ENCODE measurements at regions not wholly inside any gene's neighbourhood (a gene's known extent, or its start where the extent isn't known, plus 50 kb on each side); places are given as distances from the start of the nearest gene placed in this dataset.

DNA sequence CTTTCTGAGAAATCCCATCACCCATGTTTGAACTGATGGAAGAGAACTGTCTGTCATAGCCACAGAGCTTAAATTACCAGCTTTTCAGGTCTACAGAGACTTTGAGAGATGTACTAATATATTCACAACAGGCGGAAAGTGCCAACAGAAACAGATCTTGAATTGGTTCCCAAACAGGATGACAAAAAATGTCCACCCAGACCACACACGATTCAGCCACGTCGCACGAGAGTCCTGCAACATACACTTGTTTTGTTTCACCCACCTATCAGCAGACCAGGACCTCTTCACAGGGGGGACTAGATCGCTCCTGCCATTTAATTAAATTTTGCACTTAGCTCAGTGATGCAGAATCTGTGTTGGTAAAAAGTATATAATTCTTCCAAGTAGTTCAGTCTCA is 187.1 kb upstream of the CEP162 start:
- no peak for DNase-seq

DNA sequence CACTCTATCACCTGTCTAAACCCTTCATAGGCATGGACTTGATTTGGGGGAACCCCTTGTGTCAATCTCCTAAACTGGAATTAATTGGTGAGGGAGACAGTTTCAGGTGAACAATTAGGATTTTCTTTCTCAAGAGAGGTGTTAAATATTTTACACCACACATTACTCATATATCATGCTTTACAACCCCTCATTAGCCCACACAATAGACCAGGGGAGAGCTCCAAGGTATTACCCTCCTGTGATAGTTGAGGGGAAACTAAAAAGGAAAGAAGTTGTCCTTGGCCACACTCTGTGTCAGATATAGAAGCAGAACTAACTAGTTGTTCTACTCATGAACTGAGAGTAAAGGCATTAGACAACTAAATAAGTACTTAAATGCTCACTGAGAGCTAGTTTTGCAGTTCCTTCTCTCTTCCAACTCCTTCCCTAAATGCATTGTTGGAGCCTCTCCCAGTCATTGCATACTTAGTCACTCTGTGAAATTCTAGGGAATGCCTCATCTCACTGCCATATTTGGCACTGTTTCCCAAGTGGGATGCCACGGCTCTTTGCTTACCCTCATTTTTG is 183.7 kb upstream of the CEP162 start:
- DNase-seq: no peak

DNA sequence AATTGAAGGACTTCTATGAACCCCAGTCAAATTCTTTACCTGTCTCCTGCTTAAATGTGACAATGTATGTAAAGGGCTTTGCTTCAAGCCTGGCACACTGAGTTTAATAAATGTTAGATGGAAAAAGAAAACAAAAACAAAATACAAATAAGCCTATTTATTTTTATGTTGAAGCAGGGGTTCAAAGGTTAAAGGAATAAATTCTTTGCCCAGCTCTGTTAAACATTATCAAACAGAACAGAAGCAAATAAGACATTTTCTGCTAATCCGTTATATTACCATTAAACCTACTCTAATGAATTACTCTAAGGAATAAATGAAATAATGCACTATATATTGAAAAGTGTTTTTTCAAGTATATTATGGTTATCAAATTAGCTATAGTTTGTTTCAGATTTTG is 182.5 kb upstream of the CEP162 start:
- DNase-seq: no peak

DNA sequence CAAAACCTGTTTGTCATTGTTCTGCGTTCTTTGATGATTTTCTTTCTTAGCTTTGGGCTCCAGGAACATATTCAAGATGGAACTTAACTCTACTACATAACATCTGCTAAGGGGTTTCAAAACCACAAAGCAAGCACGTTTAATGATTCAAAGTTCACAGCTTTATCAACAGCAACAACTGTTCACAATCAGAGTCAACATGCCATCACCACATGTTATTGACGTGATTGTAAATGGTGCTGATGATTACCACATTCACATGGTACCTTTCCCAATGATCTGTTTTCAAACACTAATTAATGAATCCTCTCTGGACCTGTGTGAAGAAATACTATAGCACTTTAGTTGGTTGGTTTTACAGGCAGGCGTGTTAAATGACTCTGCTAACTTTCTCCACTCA is 180.6 kb upstream of the CEP162 start:
- no peak for DNase-seq

DNA sequence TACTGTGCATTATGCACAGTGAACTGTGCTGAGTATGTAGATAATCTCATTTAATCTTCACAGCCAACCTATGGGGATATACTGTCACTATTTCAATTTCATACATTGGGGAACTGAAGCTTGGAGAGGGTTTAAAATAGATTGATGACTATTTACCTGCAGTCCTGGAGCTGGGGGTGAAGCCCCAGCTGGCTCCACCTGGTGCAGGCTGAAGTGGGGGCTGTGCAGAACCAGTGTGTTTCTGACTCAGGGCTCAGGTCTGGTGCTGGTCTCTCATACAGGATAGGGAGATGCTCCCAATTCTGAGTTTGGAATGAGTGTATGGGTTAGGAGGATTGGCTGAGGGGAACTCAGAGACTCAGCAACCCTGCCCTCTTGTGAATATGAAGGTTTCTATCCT is 176.1 kb upstream of the CEP162 start:
- no peak for DNase-seq

DNA sequence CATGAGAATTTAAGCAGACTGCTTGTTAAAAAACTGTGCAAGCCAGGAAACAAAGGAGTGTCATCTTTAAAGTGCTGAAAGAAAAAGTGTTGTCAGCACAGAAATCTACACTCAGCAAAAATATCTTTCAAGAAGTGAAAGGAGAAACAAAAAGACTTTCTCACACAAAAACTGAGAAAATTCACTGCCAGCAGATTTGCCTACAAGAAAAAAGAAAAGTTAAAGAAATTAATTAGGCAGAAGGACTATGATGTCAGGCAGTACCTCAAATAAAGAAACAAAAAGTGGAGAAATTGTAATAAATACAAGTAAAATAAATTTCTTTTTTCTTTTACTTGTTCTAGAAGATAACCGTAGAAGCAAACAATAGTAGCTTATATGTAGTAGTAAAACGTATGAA is 171.6 kb upstream of the CEP162 start:
- DNase-seq: no peak

DNA sequence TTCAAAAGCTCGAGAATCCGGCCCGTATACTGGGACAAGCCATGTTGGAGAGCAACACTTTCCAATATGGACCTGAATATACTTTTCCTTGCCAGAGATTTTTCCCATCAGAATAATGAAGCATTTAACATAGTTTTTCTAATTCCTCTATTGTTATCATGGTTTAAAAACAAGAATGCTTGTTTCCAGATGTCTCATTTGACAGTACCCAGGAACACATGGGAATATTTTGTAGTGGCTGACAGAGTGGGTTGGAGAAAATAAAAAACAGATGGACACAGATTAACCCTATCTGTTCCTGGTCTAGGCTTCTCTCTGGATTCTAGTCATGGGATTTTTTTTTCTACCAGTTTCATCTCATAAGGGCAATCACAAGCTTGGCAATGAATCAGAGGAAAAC is 164.8 kb upstream of the CEP162 start:
- no peak for DNase-seq

DNA sequence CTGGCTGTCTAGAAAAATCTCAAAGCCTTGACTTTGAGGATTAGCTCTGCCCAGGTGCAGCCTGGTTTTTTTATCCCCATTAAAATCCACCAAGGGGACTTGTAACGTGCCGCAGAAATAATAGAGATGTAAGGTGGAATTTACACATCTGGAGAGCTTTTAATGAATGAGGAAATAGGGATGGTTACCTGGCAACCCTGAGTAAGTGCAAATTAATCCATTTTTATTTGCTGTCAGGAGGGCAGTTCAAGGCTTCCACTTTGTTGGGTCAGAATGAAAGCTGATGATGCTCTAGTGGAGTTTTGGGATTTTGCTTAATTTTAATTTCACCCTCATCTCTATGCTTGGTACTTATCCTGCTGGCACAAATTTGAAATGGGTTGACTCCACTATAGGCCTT is 163.4 kb upstream of the CEP162 start:
- no peak for DNase-seq

DNA sequence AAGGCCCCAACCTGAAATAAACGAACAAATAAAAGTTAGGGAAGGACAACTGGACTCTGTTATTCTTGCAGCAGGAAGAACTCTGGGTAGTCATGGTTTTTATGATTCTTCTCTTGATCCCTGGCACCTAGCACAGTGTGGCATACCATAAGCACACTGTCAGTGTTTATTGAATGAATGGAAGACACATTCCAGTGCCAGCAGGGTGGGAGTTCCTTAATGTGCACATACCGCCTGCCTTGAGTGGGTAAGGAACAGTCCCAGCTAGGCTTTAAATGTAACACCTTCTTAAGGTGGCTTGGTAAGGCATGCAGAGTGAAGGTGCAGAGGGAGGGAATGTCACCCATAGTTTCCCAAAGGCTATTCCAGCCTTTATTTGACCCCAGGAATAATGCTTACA is 162.9 kb upstream of the CEP162 start:
- no peak for DNase-seq

DNA sequence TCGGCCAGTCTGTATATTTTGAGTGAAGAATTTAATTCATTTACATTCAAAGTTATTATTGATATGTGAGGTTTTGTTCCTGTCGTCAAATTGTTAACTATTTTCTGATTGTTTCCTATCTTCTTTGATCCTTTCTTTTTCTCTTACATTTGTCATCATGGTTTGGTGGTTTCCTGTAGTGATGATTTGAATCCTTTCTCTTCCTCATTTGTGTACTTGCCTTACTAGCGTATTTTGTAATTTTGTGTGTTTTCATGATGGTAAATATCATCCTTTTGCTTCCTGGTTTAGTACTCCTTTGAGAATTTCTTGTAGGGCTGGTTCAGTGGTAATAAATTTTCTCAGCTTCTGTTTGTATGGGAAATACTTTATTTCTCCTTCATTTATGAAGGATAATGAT is 151.7 kb upstream of the CEP162 start:
- DNase-seq: no peak

DNA sequence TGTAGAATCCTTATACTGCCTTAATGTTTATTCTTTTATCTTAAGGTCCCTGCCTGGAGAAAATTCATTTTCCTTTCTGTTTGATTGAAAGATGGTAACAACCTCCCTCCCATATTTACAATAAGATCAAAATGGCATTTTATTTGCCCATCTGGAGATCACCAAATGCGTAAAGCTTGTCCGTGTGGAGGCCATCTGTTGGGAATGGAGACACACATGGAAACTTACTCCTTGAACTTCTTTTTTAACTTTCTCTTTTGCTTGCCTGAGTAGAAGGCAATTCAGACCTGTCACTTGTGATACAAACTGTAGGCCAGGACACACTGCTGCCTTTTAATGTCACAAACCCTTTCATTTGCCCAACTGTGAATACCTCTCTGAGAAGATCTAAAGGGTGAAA is 144.8 kb upstream of the CEP162 start:
- no peak for DNase-seq

DNA sequence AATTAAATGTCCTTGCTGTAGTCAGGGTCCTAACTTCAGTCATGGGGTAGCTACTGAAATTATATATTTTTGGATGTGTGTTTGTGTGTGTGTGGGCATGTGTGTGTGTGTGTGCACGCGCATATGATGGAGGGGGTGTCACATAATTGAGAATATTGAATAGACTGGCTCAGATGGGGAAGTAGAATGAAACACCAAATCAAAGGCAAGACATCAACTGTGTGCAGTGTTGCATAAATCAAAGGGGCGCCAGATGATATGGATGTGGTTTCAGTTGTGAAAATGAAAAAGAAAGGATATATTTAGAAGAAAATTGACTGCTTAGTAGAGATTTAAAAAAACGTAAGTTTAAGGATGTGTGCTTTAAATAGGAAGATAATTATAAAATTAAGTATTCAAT is 144.2 kb upstream of the CEP162 start:
- DNase-seq: no peak

DNA sequence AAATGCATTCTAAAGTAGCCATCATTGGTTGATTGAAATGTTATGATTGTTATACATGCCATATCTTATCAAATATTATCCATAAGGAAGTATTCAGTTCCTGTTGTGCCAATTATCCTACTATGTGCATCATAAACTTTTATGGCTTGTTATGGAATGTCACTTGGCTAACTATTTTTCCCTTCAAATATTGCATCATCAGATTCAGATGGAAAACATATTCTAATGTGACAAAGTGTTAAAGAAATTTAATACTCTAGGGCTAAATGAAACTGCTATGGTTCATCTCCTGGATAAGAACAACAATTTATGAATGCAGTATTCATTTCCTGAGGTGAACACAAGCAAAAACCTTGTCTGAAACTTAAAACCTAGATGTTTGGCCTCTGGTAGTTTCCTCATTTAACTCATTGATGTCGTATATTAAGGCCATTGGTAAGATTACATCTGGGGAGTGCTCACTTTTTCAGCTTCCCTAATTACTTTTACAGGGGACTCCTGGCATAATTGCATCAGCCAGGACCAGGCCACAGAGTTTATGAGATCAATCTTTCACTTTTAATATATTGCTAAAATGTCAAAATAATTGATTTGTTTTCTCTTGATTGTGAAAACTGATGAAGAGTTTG is 134.9 kb upstream of the CEP162 start:
- DNase-seq: no peak

DNA sequence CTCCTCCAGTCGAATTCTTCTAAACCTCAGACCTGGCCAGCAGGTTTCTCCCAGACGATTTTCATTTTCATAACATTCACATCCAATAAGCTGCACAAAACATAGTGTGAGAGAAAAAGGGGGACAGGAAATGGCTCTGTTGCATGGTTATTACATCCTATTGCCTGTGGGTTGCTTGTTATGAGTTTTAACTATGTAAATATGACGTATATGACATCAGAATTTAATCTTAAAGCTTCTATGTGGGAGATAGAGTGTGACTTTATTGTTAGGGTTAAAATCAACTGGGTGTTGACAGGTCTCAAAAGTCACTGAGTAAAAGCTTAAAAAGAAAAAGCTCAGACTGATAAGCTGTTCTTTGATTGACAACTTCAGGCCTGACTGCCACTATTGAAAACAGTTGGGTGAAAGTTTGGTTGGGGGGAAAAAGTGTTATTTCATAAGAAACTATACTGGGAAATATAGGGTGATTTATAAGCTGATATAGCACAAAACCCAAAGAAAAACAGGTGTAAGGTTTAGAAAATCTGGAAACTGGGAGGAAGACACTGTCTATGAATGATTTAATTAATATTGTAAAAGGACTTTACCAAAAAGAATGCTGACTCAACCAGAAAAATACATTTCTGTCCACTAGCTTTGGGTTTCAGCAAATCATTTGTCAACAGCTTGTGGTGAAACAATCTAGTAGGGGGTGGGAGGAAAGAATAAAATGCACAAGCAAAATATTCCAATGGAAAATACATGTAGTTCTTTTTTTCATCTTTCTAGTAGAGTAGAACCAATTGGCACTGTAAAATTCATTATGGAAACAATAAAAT is 134.1 kb upstream of the CEP162 start:
- no peak for DNase-seq

DNA sequence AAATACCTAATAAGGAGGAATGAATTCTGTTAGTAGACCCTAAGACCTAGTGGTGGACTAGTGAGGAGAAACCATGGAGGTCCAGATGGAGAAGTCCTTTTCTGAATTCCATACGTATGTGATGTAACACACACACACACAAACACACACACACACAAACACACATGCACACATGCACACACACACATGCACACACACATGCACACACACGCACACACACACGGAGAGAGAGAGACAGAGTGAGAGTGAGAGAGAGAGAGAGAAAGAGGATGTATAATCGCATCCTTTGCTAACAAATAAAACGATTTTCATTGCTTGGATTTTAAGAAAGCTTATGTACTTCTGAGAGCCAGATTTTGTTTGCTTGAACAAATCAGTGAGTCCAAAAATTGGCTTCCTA is 132.6 kb upstream of the CEP162 start:
- DNase-seq: no peak

DNA sequence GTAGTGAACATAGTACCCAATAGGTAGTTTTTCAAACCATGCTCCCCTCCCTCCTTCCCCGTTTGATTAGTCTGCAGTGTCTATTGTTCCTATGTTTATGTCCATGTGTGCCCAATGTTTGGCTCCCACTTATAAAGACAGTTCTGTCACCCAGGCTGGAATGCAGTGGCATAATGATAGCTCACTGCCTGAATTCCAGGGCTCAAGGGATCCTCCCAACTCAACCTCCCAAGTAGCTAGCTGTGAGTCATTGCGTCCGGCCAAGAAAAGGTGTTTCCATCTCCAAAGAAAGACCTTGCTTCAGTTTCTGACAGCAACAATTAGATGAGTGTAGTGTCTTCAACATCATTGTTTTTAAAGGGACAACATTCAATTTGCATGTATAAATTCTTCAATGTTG is 131.1 kb upstream of the CEP162 start:
- DNase-seq: no peak

DNA sequence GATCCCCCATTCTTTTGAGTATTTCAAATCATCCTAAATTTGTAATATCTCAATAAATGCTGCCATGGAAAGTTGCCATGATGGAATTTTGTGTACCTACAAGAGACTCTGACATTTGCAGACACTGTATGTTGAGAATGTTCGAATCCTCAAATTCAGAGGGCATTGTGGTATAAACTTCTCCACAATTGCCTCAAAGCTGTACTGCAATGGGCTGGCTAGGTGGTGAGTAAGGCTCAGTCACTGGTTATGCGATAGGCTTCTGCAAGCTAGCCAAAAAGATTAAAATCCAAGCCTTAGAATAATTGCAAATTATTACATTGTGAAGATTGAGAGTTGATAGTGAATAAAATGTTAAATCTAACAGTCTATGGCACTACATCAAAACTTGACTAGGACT is 130.2 kb upstream of the CEP162 start:
- no peak for DNase-seq

DNA sequence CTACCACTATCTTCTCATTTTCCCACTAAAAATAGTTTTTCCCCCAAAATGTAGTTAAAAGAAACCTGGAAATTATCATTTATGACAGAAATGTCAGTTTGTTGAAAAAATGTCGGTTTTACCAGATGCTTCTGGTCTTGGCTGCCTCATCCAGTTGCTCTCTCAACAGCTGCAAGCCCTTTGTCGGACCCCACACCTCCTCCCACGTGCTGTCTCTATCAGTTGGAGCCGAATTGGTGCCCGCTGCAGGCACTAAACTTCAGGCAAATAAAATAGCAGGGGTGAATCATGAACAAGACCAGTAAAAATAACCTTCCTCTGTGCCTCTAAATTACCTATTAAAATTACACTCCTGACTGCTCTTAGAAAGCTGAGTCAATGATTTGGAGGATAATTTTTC is 129.5 kb upstream of the CEP162 start:
- no peak for DNase-seq

DNA sequence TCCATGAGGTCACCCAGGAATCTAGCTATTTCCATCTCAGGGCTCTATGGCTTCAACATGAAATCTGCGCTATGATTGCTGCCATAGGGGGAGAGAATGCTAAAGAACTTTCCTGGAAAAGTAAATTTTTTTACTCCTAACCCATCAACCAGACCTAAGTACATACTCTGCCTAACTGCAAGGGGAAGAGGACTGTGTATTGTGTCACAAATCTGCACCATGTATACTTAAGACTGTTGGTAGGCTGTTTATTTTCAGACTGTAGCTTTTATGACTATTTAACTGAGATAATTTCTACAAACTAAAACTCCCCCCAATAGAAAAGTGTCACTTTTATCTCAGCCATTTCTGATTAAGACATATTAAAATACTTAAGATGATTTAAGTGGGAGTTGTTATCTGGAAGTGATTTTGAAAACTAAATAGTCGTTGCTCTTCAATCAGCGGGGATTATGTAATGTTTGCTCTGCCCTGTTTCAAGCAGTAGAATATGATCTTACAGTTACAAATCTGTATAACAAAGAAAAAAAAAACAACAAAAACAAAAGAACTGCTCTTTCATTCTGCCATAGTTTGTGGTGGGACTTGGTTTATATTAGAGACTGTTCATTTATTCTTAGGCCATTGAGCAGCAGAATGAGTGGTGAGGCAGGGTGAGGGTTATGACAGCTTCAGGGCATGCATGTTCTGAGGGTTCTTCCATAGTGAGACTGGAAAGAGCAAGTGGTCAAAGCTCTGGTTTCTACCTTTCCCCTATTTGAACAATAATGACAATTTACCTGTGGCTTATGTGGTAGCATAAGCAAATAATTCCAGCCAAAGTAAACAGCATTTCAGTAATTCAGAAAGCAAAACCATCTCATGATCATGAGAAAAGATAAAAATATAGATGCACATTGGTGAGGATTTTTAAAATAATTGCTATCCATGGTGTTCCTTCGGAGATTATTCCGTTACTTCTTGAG is 126.3 kb upstream of the CEP162 start:
- DNase-seq: no peak

DNA sequence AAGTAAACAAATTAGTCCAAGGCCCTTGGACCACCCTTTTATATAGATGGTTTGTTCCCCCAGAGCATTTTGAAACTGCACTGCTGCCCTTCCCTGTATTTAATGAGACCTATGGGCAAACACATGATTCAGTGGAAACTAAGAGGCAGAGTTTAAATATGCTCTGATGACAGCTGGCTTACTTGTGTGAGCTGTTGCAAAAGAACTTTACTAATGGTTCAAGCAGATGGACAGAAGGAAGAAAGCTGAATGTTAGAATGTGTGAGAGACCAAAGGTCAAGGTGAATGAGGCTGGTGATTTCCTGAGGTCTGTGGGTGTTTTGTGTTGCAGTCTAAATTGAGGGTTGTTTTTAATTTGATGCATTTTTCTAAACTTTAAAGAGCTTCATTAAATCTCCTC is 123.0 kb upstream of the CEP162 start:
- no peak for DNase-seq

DNA sequence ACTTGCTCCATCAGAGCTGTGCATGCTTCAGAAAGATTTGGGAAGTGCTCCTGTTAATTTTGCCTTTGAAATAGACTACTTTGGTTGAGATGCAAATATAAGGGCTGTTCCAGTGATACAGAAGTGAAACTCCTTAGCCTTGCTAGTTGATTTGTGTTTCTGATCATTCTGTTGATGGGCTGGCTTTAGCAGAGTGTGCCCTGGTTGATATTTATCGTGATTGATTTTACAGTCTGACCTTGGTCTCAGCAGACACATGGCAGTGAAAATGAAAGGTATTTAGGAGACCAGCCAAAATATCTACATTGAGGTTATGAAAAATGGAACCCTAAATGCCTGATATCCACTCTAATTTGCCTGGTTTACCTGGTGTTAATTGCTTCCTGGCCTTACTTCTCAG is 122.1 kb upstream of the CEP162 start:
- DNase-seq: no peak

DNA sequence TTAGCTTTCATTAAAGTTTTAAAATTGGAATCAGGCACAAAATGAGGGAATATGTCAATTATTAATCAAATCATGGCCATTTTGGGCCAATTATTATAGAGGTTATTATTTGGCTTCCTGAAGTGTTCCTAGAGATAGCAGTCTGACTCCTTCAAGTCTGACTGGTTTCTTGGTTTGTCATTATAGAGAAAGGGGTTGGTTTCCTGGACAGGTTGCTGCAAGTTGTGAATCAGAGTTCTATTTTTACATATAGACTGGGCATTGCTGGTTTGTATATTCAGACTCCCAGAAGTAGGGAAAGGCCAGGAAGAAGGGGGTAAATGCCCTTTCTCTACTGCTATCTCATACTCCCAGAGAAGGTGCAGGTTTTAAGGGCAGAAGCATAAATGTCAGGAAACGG is 121.4 kb upstream of the CEP162 start:
- DNase-seq: no peak

DNA sequence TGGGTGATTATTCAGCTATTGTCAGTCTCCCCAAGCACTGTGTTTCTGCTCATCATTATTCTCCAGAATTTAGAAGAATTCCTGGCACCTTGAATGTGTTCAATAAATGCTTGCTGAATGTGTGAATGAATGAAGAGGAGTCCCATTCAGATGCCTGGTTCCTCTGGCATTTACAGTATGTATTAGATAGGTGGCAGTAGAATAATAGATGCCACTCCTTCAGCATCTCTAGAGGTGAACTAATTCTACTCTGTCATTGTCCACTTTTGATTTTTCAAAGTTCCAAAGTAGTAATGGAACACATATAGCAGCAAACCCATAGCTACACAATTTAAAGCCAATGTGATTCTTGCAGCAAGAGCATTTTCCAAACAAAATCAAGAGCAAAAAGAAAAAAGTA is 118.9 kb upstream of the CEP162 start:
- DNase-seq: no peak
